Suprapubic skin (tissue), 4 donors: ENCODE measurements at regions not wholly inside any gene's neighbourhood (a gene's known extent, or its start where the extent isn't known, plus 50 kb on each side); places are given as distances from the start of the nearest gene placed in this dataset.

Source experiments
- DNase-seq, 2 donors: peaks; one replicate each; pipeline ENCODE4 v3.0.0-alpha.2; 2019; ENCODE audit warnings: low spot score in 2 of 2
- H3K27ac ChIP-seq: fragments of 200-600 bp; sonication (generic); one replicate; pipeline ENCODE4 v1.5.1; 2019
- H3K27me3 ChIP-seq: fragments of 200-600 bp; sonication (generic); one replicate; pipeline ENCODE4 v1.5.1; 2019
- H3K36me3 ChIP-seq: fragments of 200-600 bp; sonication (generic); one replicate; pipeline ENCODE4 v1.5.1; 2019
- H3K4me1 ChIP-seq: fragments of 200-600 bp; sonication (generic); one replicate; pipeline ENCODE4 v1.5.1; 2019
- H3K4me3 ChIP-seq: fragments of 200-600 bp; sonication (generic); one replicate; pipeline ENCODE4 v1.5.1; 2019; ENCODE audit warnings: mild to moderate bottlenecking
- H3K9me3 ChIP-seq: fragments of 200-600 bp; sonication (generic); one replicate; pipeline ENCODE4 v1.5.1; 2019
- CTCF ChIP-seq, 2 donors: fragments of 200-600 bp in 1 of 2; fragments of 450-650 bp in 1 of 2; sonication (generic) in 1 of 2; IDR thresholded peaks; one replicate each; pipeline ENCODE4 v1.5.1; 2016 to 2019; ENCODE audit warnings: antibody characterized with exemption in 2 of 2, mild to moderate bottlenecking in 1 of 2, moderate library complexity in 1 of 2
- EP300 ChIP-seq: sonication (generic); formaldehyde crosslinking; IDR thresholded peaks from one replicate; pipeline ENCODE4 v1.6.1; 2017; ENCODE audit warnings: antibody characterized with exemption
- POLR2A ChIP-seq, 2 donors: fragments of 450-650 bp; IDR thresholded peaks; one replicate each; pipeline ENCODE4 v1.6.1; 2017; ENCODE audit warnings: antibody characterized with exemption in 2 of 2, mild to moderate bottlenecking in 2 of 2, moderate library complexity in 2 of 2
- POLR2AphosphoS5 ChIP-seq, 3 donors: sonication (generic); formaldehyde crosslinking; IDR thresholded peaks; one replicate each; pipeline ENCODE4 v1.6.1; 2017; ENCODE audit warnings: antibody characterized with exemption in 3 of 3
- WGBS: methylation state at CpG from one replicate; pipeline ENCODE4 v1.1.5; 2018; 5-methylcytosine and 5-hydroxymethylcytosine counted together

GRCh38 chr7:118029826-118030422 lies 154.0 kb upstream of the LSM8 start:
- no peak for DNase-seq

GRCh38 chr7:118033273-118033672 lies 150.7 kb upstream of the LSM8 start:
- 84% methylated on average over 1 of the region's 1 CpG for WGBS
- Histone ChIP-seq H3K4me3 (no peak overlapping the region), H3K4me1 (peaks cover 6% of the 10 kb centered on the region), H3K27me3 (no peaks in the 10 kb centered on the region), H3K9me3 (no peaks in the 10 kb centered on the region), H3K36me3 (no peaks in the 10 kb centered on the region), H3K27ac (no peak overlapping the region)
- no peak for TF ChIP-seq POLR2AphosphoS5 (IDR thresholded peaks at IDR 0.05)
- no peak for TF ChIP-seq EP300
- TF ChIP-seq POLR2A (IDR thresholded peaks at IDR 0.05) = no peak
- TF ChIP-seq CTCF (IDR thresholded peaks at IDR 0.05) = no peak
- DNase-seq = no peak

More at GRCh38 chr7:118029826-118030422, 154.0 kb upstream of the LSM8 start:
- Histone ChIP-seq H3K4me1 (peaks cover 6% of the 10 kb centered on the region), H3K4me3 (no peak overlapping the region), H3K36me3 (no peaks in the 10 kb centered on the region), H3K27ac (no peak overlapping the region), H3K27me3 (no peaks in the 10 kb centered on the region), H3K9me3 (no peaks in the 10 kb centered on the region)
- WGBS = 28% methylated on average over 6 of the region's 6 CpGs
- TF ChIP-seq EP300 = no peak
- TF ChIP-seq CTCF (IDR thresholded peaks at IDR 0.05) = no peak
- TF ChIP-seq POLR2AphosphoS5 (IDR thresholded peaks at IDR 0.05) = no peak
- TF ChIP-seq POLR2A (IDR thresholded peaks at IDR 0.05) = no peak

- no peaks in the 10 kb centered on the region for H3K27me3 ChIP-seq
- TF ChIP-seq POLR2AphosphoS5 (IDR thresholded peaks at IDR 0.05) (no peak), EP300 (no peak), POLR2A (IDR thresholded peaks at IDR 0.05) (no peak)
- H3K4me1 ChIP-seq = no peaks in the 10 kb centered on the region
- no peaks in the 10 kb centered on the region for H3K9me3 ChIP-seq
- no peaks in the 10 kb centered on the region for H3K36me3 ChIP-seq
- no peak overlapping the region for H3K4me3 ChIP-seq
- H3K27ac ChIP-seq = no peak overlapping the region
- DNase-seq = no peak
Measured at GRCh38 chr7:118039963-118040489, 143.9 kb upstream of the LSM8 start.

- Histone ChIP-seq H3K36me3 (no peaks in the 10 kb centered on the region), H3K4me1 (no peaks in the 10 kb centered on the region), H3K27me3 (no peaks in the 10 kb centered on the region), H3K9me3 (no peaks in the 10 kb centered on the region), H3K27ac (no peak overlapping the region), H3K4me3 (no peak overlapping the region)
- TF ChIP-seq POLR2A (IDR thresholded peaks at IDR 0.05) (no peak), CTCF (IDR thresholded peaks at IDR 0.05) (no peak), POLR2AphosphoS5 (IDR thresholded peaks at IDR 0.05) (no peak), EP300 (no peak)
- DNase-seq = no peak
- WGBS = 87% methylated on average over 2 of the region's 2 CpGs
Measured at GRCh38 chr7:118040562-118040961, 143.4 kb upstream of the LSM8 start.

- 39% methylated on average over 3 of the region's 3 CpGs for WGBS
- Histone ChIP-seq H3K27me3 (no peaks in the 10 kb centered on the region), H3K36me3 (no peaks in the 10 kb centered on the region), H3K9me3 (no peaks in the 10 kb centered on the region), H3K4me1 (no peaks in the 10 kb centered on the region), H3K27ac (no peak overlapping the region), H3K4me3 (no peak overlapping the region)
- DNase-seq = no peak
- TF ChIP-seq POLR2A (IDR thresholded peaks at IDR 0.05) (no peak), CTCF (IDR thresholded peaks at IDR 0.05) (no peak), EP300 (no peak), POLR2AphosphoS5 (IDR thresholded peaks at IDR 0.05) (no peak)
Measured at GRCh38 chr7:118041251-118041878, 142.6 kb upstream of the LSM8 start.
